Pons (tissue), 1 donor: ENCODE measurements at regions not wholly inside any gene's neighbourhood (a gene's known extent, or its start where the extent isn't known, plus 50 kb on each side); places are given as distances from the start of the nearest gene placed in this dataset.

Source experiments
- DNase-seq: peaks from one replicate; pipeline ENCODE4 v3.0.0-alpha.2; 2016; ENCODE audit warnings: low spot score

- DNase-seq, result no peak
Measured at GRCh38 chr2:81942136-81942680, 1637.7 kb upstream of the LRRTM1 start.

- DNase-seq, result no peak
Measured at GRCh38 chr2:81940266-81940955, 1635.9 kb upstream of the LRRTM1 start.

GRCh38 chr2:81937944-81938343 is 1633.4 kb upstream of the LRRTM1 start:
- no peak for DNase-seq

- DNase-seq, result no peak
Measured at GRCh38 chr2:81903534-81903933, 1599.0 kb upstream of the LRRTM1 start.

GRCh38 chr2:81901017-81901416 is 1596.5 kb upstream of the LRRTM1 start:
- no peak for DNase-seq

DNA sequence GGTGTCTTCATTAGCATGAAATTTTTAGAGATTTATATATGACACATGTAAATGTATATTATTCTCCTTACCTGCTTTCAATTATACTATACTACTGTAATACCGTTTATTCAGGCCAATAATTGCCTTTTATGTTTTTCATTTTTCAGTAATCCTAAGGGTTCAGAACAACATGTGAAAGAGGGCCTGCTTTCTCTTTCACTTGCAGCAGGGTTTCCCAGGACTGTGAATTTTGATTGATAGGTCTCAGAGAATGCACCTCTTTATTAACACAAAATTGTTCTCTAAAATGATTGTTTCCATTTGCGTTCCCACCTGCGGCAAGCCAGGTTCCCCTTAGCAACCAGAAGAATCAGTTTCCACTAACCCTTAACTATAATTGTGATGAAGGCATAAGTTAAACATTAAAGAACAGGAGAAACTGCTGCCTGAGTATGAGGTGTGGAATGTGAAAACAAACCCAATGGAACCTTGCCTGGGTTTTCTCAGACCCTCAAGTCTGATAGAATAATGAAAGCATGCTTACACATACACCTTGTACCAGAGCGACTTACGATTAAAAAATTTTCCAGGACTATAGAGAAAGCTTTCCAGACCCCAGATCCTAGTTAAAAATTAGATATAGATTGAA is 1591.2 kb upstream of the LRRTM1 start:
- DNase-seq, result no peak

DNA sequence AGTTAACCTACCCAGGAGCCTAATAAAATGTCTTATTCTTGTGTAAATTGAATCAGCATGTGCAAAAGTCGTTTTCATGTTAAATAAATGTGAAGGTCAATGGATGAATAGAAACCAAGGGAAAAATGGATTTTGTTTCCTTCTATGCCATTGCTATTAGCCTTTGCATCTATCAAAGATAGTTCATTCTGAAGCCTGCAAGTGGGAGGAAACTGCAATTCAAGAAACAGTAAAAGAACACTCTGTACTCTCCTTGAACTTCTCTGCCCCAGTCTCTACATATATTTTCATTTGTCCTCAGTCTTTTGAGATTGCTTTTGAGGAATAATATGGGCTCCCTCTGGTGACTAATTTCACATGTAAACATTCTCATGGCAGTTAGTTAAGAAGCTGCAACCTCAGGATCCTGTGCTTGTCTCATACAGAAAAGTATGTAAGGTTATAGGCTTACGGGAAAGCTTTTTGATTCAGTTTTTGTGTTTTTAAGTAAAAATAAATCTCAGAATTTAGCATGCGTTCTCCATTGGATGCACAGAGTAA is 1590.0 kb upstream of the LRRTM1 start:
- DNase-seq, result peak; percentile 13

DNA sequence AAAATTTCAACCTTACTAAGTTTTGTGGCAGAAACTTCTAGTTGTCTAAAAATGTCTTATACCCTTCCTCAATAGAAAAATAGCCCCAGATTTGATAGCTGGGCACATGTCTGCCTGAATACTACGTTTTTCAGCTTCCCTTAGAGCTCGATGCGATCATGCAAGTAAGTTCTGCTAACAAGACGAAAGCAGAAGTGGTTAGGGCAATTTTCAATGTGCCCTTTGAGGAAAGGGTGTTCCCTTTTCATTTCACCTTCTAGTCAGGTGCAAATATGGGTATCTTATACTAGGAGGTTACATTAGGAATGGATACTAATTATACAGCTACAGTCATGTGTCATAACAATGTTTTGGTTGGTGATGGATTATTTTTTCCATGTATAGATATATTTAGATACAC is 1572.1 kb upstream of the LRRTM1 start:
- no peak for DNase-seq

DNA sequence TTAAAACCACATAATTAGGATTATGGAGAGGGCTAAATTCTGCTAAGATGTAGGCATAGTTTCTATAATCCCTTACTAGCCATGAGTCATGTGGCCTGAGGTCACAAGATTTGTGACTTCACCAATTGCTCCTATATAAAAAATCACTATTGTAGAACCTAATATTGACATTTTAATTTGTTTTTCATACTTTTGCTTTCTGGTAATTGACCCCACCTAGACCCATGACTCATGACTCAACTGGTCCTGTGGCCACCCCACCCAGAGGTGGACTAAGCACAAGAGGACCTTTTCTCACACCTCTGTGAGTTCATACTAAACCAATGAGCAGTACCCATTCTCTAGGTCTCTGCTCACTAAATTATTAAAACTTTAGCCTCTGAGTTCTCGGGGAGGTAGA is 1567.5 kb upstream of the LRRTM1 start:
- no peak for DNase-seq

- no peak for DNase-seq
Measured at GRCh38 chr2:81870119-81870518, 1565.6 kb upstream of the LRRTM1 start.

GRCh38 chr2:81858998-81859397 is 1554.4 kb upstream of the LRRTM1 start:
- no peak for DNase-seq

DNA sequence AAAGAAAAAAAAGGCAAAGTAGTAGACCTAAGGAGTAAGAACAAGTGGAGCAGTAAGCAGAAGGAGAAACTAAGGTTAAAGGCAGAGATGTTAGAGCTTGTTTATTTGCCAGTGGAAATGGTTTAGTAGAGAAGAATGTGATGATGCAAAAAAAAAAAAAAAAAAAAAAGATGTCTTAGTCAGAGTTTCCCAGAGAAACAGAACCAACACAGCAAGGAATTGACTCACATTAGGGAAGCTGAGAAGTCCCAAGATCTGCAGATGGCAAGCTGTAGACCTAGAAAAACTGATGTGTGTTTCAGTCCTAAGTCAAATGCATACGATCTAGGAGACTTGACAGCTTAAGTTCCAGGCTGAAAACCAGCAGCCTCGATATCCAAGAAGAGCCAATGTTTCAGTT is 1548.8 kb upstream of the LRRTM1 start:
- no peak for DNase-seq

DNA sequence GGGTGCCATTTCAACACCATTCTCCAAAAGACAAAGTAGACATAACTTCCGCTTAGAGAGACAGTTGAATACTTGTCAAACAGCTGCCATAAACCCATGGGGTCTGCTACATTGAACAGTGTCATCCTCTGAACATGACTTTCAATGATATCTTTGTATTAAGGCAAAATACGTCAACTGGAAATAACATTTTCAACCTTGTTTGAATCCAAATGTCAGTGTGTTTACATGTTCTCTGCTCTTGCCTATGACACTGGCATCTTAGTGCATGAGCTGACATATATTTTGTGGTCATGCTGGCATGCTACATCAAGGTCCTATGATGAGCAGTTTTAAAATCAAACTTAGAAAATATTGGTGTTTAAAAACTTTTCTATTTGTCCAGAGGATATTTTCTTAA is 1548.1 kb upstream of the LRRTM1 start:
- no peak for DNase-seq

GRCh38 chr2:81839780-81840179 is 1535.2 kb upstream of the LRRTM1 start:
- no peak for DNase-seq

DNA sequence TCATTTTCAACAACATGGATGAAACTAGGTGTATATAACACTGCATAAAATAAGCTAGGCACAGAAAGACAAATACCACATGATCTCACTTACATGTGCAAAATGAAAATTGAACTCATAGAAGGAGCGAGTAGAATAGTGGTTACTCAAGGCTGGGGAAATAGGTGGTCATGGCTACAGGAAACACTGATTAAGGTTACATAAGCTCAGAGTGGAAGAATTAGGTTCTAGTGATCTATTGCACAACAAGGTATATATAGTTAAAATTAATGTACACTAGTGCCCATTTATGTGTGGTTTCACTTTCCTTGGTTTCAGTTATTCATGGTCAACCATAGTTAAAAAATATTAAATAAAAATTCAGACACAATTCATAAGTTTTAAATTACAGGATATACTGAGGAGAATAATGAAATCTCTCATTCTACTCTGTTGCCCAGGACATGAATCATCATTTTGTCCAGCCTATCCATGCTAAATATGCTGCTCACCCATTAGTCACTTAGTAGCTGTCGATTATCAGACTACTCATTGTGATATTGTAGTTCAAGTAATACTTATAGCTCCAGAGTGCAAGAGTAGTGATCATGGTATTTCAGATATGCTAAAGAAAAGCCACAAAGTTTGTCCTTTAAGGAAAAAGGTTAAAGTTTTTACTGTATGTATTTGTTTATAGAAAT is 1530.9 kb upstream of the LRRTM1 start:
- DNase-seq, result no peak

GRCh38 chr2:81786811-81787210 is 1482.3 kb upstream of the LRRTM1 start:
- DNase-seq, result no peak

DNA sequence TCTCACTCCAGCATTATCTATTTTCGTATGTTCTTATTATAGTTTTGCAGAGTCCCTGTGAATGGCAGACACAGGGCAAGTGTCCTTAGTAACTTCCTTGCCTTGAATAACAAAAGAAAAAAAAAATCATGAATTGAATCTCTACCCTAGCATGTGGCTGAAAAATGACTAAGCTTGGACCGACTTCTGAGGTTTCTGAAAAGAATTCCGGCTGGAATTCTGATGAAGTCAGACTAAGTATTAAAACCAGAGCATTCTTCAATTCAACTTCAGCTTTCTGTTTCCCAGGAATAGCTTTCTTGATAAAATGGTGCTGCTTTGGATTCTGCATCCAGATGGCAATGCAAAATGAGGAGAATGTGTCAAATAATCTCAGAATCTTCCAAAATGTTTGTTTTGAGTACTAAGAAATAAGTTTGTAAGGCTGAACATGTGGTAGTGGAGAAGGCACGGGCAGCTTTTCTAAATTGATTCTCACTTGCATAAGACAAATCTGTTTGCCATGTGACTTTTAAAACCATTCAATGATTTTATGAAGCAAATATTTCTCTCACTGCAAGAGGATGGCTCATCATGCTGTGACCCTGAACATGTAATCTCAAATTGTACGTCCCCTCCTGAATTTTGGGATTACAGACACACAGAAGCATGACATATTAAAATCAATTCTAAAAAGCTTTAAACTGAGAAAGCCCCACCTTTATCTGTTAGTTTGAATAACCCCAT is 1462.8 kb upstream of the LRRTM1 start:
- DNase-seq, result no peak

DNA sequence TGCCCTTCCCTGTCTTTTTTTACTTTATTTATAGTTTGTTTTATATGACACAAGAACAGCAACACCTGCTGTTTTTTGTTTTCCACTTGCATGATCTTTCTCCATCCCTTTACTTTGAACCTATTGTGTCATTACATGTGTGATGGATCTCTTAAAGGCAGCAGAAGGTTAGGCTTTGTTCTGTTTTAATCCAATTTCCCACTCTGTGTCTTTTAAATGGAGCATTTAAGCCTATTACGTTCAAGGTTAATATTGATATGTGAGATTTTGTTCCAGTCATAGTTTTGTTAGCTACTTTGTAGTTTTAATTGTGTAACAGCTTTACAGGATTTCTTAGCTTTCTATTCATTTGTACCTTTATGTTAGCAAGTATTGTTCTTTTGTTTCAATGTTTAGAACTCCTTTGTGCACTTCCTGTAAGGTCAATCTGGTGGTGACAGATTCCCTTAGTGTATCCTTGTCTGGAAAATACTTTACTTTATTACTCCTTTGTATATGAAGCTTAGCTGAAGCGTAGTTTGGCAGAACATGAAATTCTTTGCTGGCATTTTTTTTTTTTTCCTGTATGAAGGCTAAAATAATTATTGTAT is 1443.0 kb upstream of the LRRTM1 start:
- DNase-seq, result no peak

DNA sequence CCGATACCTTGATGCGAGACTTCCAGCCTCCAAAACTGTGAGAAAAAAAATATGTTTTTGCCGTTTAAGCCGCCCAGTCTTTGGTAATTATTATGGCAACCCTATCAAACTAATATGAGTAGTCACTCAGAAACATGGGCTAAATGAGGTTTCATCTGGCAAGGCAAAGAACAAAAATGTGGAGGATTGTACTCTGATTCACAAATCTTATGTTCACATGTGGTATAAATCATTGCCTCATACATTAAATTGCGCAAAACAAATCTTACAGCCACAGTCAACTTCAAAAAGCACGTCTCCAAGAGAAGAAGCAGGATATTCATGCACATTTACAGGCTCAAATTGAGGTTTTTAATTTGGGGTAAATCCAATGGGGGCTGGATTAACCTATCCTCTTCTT is 1435.4 kb upstream of the LRRTM1 start:
- DNase-seq, result no peak

DNA sequence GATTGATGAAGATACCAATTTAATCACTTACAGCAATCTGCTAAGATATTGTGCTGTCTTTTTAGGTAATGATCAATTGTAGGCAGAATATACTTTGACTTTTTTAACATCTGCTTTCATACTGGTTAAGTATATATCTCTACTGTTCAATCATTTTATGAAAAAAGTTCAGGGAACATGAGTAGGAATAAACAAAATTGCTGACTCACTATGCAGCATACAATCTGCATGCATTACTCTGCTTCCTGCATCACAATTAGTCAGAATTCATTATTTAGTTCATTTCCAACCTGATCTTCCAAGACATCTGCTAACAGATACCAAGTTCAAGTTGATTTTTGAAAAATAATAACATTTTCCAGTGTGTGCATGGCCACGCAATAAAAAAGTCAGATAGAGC is 1430.4 kb upstream of the LRRTM1 start:
- no peak for DNase-seq

DNA sequence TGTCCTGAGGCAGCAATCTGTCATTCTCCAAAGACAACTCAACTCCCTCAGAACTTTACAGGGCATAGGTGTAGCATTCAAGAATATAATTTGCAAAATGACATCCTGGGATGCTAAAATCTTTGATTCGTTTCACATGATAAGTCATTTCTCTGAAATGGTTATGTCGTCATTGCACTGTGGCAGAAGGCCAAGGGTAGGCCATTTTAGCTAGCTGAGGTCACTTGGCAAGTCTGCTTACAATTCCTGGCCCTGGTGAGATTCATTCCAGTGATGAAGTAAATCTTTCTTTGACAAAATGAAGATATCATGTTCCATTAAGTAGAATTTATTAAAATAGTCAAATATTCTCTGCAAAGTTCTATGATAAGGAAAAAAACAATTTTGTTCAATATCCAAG is 1410.3 kb upstream of the LRRTM1 start:
- no peak for DNase-seq

GRCh38 chr2:81706856-81707255 is 1402.3 kb upstream of the LRRTM1 start:
- no peak for DNase-seq
